Right renal cortex interstitium (tissue), 3 donors: ENCODE measurements at regions not wholly inside any gene's neighbourhood (a gene's known extent, or its start where the extent isn't known, plus 50 kb on each side); places are given as distances from the start of the nearest gene placed in this dataset.

Experiments used
- DNase-seq, 3 donors: peaks; one replicate each; pipeline ENCODE4 v3.0.0-alpha.2; 2013; ENCODE audit warnings: low read depth in 3 of 3, low spot score in 2 of 3

DNA sequence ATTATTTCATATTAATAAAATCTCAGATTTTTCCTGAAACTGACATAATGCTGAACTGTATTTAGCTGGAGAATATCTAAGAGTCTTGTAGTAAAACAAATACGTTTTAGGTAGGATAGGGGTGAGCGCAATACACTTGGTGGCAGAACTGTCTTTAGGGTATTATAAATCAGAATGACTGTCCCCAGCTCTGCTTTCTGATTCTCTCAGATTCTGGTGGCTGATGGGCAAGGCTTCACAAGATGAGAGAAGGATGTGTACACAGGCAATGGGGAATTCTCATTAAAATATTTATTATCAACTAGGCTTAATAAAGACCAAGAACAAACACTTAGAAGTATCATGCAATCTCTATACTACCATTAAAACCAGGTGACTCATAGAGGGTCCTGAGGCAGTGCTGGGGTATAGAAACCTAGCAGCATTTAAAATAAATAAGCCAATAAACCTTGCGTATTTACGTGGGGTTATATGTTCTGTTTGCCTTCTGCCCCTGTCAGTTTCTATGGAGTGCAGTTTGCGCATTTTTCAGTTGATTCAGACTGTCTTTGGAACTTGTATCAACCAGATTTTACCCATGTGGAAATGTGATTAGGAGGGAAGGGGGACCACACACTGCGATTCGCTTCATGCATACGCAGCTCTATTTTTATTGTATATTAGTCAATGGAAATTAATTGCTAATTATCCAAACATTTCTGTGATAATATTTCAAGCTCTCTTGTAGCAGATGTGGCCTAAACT, 1150.7 kb upstream of the WWC1 start:
- no peak for DNase-seq

DNA sequence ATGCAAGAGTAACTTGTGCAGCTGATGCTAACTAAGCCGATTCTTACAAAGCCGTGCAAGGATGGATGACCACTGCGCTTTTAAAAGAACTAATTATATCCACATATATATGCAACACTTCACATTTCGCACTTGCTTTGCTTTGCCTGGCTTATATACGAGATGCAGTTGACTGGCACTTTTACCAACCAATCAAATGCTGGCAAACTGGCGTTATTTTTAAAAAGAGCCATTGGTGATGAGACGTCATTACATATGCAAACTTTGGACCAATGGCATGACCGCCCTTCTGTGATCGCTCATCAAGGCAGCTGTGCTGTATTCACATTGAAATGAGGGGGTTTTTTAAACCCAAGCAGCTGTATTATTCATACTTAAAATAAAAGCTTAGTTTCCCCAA, 1147.7 kb upstream of the WWC1 start:
- DNase-seq, result no peak

DNA sequence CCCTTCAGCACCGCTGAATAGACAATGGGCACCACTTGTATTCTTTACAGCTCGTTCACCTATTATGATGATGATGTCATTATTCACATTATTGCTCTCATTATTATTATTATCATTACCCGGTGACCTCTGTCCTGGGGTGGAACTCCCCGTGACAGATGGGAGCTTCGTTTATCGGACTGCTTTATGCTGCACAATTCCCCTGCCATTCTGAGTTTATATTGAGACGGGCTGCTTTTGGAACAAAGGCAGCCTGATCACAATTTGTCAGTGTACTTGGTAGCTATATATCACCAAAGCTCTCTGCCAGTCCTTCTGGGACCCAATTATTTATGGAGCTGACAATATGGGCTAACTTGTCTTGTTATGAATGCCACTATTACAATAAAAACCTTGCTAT, 1145.6 kb upstream of the WWC1 start:
- no peak for DNase-seq

DNA sequence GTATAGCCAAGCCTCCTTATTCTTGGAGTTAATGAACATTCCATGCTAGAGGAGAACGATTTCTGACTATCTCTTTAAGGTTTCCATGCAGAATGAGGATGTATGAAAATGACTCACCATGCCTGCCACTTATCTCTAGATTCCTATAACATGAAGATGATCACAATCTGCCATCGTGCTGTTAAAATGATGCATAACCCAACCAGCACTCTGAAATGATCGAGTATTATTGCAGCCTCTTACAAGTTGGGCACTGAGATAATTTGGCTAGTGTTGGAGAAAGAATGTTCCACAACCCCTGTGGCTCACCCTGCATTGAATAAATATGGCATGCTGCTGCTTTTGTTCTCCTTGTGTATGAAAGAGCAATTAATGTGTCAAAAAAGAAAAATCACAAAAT, 1143.6 kb upstream of the WWC1 start:
- no peak for DNase-seq

DNA sequence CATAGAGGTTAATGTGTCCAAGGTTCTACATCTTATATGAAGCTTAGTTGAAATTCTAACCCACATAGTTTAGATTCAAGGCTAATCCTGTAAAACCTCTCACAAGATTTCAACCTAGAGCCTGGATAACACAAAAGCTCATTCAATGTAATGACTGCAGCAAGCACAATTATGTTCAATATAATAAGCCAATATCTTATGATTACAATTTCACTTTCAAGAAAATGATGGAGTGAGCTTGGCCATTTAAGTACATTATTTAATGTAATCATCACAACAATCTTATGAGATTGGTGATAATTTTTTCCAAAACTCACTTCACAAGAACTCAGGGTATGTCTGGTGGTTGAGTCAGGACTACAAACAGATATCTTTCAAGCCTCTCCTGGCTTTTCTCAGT, 1140.8 kb upstream of the WWC1 start:
- no peak for DNase-seq

DNA sequence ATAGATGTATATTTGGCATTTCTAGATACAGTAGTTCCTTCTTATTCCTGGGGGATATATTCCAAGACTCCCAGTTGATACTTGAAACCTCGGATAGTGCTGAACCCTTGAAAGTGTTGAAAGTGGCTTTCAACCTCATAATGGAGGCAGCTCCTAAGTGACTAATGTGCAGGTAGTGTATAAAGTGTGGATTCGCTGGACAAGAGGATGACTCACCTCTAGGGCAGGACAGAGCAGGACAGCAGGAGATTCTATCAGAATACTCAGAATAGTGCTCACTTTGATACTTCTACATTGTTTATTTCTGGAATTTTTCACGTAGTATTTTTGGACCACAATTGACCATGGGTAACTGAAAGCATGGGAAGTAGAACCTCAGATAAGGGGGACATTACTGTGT, 1138.9 kb upstream of the WWC1 start:
- DNase-seq, result no peak

DNA sequence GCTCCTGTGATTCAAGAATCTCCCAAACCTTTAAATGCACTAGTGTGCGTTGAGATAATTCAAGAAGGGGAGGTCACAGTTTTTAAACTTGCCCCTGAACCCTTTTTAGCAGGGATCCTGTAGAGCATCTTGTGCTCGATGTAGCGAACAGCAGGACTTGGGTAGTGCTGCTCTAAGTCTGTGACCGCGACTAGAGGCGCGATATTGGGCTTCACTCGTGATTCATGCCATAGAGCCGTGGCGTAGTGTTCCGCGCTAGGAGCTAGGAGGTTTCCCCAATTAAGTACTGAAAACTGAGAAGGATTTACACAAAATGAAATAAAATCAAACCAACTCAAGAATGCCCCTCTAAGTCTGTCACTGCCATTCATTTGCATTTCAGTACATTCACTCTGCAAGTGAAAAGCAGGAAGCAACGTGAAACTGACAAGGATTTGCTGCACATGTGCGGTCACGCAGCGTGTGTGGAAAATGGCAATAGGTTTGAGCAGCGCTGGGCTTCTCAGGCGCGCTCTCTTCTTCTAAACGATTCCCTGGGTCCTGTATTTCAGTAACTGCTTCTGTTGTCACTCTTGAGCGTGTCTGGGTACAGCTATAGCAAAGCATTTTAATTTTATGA, 1135.9 kb upstream of the WWC1 start:
- no peak for DNase-seq

DNA sequence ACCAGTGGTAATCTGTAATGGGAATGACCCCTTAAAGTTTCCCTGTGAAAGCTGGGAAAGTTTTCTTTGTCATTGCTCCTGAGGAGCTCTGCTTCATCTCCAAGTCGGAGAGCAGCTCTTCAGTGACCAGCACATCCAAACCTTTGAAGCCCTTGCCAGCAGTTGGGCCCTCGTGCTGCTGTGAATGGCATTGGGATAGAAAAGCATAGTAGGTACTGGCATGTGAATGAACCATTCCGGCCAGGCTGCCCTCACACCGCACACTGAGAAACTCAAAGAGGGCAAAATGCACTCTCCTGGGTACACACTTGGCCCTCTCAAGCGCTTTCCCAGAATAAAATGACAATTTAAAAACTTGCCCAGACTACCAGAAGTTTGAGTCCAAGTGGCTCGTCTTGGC, 1135.0 kb upstream of the WWC1 start:
- DNase-seq, result no peak

DNA sequence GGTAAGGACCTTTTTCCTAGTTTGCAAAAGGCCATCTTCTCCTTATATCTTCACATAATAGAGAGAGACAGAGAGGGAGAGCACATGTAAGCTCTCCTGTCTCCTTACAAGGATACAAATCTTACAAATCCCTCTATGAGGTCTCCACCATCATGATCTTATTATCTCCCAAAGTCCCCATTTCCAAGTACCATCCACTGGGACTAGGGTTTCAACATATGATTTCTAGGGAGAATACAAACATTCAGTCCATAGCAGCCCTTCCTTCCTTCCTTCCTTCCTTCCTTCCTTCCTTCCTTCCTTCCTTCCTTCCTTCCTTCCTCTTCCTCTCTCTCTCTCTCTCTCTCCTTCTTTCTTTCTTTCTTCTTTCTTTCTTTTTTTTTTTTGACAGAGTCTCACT, 1132.9 kb upstream of the WWC1 start:
- no peak for DNase-seq

DNA sequence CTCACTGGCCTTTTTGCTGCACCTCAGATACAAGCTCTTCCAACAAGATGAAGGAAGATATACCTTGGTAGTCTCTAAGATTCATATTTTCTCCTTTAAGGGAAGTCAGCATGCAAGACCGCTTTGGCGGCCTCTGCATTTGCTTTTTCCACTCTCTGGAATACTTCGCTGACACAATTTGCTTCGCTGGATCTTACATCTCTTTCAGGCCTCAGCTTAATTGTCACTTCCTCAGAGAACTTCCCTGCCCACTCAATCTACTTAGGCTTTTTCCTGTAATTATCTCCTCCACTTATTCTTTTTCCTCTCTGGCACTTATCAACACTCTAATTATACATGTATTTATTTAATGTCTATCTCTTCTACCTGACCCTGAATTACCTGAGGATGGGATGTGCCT, 1131.1 kb upstream of the WWC1 start:
- DNase-seq, result no peak

DNA sequence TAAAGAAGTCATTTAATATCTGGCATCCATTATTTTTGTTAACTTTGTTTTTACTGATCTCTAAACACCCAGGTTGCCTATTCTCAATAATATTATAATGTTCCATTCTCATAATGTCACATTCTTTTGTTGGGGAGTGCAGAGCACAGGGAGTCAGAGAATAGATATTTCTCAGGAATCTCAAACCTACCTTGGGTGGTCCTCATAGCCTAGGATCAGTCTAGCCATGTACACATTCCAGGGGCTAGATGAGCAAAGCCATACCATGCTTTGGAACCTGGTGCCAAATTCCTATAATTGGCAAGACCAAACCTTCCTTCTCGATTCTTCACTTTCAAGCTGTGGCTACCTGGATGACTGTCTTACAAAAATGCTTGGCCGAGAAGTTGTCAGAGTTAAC, 1124.7 kb upstream of the WWC1 start:
- DNase-seq, result no peak

DNA sequence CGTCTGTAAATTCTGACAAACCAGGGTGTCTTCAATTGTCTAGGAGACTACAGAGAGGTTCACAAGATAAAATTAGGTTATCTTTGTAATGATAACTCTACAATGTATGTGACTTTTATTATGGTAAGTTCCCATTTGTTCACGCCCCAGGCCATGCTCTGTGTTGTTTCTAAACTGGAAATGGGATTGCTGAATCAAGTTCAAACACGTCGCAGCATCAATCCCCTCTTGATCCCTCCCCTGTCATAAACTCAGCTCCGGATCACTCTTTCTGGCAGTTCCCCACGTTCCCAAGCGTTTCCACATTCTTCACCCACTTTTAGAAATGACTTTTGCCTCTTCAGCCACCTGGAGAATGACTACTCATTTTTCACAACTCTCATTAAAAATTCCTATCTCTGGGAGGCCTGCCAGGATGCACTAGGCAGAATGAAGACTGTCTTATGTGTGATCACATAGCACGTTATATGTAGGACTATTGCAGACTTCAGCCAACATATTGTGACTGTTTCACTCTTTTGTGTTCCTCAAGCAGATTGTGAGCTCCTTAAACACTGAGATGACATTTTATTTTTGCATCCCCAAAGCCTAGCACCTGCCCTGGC, 1124.2 kb upstream of the WWC1 start:
- DNase-seq, result no peak

DNA sequence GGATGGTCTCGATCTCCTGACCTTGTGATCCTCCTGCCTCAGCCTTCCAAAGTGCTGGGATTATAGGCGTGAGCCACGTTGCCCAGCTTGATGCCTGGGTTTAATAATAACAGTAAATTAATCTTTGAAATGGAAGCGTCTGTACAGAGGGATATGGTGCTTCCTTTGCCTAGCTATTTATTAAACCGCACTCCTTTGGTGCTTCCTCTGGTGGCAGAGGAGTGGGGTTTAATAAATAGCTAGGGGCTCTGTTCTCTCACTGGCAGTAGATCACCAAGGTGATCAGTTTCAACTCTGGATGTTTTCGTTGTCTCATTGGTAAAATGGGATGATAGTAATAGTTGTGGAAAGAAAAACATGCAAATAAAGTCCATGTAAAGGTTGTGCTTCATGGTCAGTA, 1122.5 kb upstream of the WWC1 start:
- no peak for DNase-seq

DNA sequence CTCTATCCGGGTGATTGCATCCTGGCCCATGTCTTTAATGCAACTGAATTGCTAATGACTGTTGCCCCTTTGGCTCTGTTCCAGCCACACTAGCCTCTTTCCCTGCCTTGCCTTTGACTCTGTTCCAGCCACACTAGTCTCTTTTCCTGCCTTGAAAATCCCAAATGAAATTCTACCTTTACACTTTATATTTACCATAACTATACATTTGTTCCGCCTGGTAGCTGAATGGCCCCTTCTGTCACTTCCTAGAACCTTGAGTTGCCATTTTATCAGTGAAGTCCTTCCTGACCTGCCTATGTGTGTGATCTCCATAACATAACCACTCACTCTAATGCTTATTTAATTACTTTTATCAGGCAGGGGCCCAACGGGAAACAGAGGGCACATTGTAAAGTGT, 1120.4 kb upstream of the WWC1 start:
- DNase-seq, result no peak

DNA sequence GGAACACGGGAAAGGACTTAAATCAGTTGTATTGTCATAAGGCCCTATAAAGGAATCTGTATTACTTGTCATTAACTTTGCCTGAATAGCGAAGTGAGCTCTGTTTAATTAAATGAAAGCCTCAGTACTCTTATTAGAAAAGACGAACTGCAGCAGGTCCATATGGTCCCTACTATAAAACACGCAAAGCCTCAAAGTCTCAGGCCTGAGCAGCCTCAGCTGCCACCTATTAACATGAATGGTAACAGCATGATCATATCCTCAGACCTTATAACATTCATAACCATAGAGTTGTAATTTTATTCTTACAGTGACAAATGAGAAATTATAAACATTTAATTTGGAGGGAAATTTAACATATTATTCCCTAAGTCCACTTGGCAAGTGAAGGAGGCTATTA, 1113.7 kb upstream of the WWC1 start:
- peak; percentile 3 to 12 (median 10) for DNase-seq

DNA sequence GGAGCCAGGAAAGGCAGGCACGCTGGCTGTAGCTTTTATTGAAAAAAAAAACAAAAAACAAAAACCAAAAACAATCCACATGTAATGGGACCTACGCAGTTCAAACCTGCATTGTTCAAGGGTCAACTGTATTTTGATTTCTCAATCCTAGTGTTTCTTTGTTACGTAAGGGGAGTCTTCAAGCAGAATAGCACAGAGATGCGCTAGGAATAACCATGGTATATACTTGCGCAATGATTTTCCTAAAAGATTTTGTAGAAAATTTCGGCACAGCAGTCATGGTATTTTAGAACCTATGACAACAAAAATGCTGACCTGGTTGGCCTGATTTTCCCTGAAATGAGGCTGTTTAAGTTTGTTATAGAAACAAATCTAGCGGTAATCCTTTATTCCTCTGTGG, 1110.5 kb upstream of the WWC1 start:
- no peak for DNase-seq

DNA sequence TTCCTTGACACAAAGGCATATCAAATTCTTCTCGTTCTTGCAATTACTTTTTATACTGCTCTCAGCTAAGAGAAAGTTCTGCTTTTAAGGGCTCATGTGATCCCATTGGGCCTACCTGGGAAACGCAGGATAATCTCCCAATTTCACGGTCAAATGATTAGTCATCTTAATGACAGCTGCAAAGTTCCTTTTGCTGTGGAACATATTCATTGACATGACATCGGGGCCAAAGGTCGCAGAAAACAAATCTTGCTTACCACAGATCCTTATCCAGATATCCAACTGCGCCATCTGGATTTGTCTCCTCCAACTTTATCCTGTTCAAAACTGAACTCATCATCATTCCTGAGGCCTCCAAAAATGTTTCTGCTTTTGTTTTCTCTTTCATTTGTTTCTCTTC, 1085.6 kb upstream of the WWC1 start:
- DNase-seq, result no peak

DNA sequence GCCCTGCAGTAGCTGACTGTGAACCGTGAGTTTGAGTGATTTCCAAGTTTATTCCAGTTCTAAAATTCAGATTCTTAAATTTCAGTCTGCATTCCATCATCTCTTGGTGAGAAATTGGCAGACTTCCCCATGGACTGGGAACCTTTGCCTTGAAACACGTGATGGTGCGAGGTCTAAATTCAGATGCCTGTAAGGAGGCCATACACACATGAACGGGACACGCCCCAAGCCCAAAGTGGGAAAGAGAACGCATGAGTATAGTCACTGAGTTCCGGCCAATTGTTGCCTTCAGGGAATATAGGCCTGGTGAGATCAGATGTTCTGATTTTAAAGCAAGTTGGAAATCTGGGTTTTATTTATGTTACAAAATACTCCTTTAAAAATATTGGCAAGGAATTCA, 1084.4 kb upstream of the WWC1 start:
- DNase-seq, result no peak

DNA sequence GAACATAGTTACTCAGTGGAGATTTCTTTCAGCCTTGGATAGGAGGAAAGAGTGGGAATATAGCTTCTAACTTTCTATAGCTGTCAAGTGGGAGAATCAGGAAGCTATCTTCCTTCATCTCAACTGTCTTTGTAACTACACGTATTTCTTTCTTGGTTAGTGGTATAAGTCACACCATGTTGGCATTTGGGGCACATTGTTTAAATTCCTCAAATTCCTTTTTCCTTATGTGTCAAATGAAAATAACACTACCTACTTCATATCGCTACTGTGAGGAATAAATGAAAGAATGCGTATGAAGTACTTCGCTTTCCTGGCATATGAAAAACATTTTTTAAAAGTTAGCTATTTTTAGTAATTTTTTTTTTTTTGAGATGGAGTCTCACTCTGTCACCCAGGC, 1082.5 kb upstream of the WWC1 start:
- no peak for DNase-seq

DNA sequence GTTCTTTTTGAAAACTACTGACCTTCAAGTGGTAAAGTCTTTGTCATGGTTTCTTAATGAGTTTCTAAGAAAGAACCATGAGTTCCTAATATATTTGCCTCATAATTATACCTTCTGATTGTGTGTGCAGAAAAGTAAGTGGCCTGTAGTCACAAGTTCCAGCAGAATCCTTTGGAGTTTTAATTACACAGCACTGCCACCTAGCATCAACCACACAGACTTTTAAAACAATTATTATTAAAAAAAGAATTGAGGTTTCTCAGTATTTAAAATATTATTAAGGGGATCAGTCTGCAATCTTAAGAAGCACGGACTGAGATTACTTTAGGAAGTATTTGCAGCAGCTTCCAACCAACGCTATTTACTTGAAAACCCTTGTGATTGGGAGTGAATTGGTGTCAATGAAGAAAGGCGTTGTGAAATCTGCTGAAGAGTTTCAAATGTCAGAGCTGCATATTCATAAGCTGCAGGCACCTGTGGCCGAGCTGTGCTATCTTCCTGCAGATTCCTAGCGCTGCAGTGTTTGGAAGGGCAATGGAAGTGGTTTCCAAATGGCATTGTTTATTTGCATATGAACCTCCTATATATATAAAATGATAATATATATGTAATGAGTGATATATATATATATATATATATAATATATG, 1074.2 kb upstream of the WWC1 start:
- no peak for DNase-seq

DNA sequence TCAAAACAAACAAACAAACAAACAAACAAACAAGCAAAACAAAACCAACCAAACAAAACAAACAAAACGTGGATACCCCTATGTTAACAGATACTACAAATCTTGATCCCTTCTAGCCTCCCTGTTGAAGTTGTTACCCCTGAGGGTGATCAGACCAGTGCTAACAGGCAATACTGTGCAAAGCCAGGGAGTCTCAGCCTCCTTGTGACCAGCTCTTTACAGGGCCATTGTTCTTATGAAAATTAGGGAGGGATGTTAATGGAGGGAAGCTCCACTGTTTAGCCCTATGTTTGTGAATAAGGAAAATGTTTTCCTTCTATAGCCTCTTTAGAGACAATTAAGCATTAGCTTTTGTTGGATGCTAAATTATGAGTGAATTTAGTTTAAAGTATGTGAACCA, 1072.1 kb upstream of the WWC1 start:
- DNase-seq, result no peak

DNA sequence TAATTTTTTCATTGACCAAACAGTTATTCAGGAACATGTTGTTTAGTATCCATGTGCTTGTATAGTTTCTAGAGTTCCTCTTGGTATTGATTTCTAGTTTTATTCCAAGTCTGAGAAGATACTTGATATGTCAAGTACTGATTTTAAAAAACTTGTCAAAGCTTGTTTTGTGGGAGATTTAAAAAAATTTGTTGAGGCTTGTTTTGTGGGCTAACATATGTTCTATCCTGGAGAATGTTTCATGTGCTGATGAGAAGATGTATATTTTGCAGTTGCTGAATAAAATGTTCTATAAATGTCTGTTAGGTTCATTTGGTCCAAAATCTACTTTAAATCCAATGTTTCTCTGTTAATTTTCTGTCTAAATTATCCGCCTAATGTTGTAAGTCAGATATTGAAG, 1065.1 kb upstream of the WWC1 start:
- DNase-seq, result no peak
